ENCODE measurements at regions not wholly inside any gene's neighbourhood (a gene's known extent, or its start where the extent isn't known, plus 50 kb on each side); places are given as distances from the start of the nearest gene placed in this dataset.

DNA sequence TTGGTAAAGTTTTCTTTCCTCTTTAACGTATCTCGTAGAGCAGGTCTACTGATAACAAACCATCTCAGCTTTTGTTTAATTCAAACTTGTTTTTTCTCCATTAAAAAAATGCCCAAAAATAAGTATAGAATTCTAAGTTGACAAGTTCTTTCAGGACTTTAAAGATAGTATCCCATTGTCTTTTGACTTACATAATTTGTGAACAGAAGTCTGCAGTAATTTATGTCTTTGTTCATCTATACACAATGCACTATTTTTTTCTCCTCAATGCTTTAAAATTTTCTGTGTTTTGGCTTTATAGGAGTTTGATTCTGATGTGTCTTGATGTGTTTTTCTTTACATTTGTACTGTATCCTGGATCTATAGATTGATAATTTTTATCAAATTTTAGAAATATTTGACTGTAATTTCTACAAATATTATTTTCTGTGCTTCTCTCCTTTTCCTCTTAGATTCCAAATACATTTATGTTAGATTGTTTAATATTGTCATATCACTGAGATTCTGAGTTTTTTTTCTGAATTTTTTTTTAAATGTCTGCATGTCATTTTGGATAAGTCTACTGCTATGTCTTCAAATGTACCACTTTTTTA lies 143.3 kb downstream of the FTCDNL1 start:
- H3K4me3 ChIP-seq = no peak overlapping the region
- TF ChIP-seq EP300 (IDR thresholded peaks at IDR 0.05) (no peak), POLR2AphosphoS5 (IDR thresholded peaks at IDR 0.05) (no peak), POLR2A (IDR thresholded peaks at IDR 0.05) (no peak)
- TF ChIP-seq, protein P1, sequence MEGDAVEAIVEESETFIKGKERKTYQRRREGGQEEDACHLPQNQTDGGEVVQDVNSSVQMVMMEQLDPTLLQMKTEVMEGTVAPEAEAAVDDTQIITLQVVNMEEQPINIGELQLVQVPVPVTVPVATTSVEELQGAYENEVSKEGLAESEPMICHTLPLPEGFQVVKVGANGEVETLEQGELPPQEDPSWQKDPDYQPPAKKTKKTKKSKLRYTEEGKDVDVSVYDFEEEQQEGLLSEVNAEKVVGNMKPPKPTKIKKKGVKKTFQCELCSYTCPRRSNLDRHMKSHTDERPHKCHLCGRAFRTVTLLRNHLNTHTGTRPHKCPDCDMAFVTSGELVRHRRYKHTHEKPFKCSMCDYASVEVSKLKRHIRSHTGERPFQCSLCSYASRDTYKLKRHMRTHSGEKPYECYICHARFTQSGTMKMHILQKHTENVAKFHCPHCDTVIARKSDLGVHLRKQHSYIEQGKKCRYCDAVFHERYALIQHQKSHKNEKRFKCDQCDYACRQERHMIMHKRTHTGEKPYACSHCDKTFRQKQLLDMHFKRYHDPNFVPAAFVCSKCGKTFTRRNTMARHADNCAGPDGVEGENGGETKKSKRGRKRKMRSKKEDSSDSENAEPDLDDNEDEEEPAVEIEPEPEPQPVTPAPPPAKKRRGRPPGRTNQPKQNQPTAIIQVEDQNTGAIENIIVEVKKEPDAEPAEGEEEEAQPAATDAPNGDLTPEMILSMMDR (IDR thresholded peaks at IDR 0.05) = no peak
- DNase-seq = no peak
- WGBS, 2 donors = 95 to 97% methylated on average over 2 of the region's 2 CpGs
- no peaks in the 10 kb centered on the region for H3K36me3 ChIP-seq
- H3K4me1 ChIP-seq = no peaks in the 10 kb centered on the region
- intact Hi-C loops (cut with DNase I) = no loop called here
- no peaks in the 10 kb centered on the region for H3K9me3 ChIP-seq
- no peak overlapping the region for H3K27ac ChIP-seq
- no peaks in the 10 kb centered on the region for H3K27me3 ChIP-seq

DNA sequence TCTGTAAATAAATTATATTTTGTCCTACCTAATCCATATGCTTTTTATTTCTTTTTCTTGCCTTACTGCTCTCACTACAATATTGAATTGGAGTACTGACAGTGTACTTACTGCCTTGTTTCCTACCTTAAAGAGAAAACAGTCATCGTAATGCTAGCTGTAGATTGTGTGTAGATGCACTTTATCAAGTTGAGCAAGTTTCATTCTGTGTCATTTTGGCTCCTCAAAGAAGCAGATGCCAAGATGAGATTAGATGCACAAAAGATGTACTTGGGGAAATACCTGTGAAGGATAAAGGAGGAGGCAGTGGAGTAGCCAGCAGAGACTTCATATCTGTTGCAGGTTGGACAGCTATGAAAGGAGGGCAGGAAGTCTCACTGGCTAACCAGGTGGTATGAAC lies 145.5 kb downstream of the FTCDNL1 start:
- no peak for DNase-seq
- no peak for TF ChIP-seq POLR2A (IDR thresholded peaks at IDR 0.05)
- no peak for TF ChIP-seq POLR2AphosphoS5 (IDR thresholded peaks at IDR 0.05)
- TF ChIP-seq, protein P1 (IDR thresholded peaks at IDR 0.05) = no peak
- no peak for TF ChIP-seq EP300 (IDR thresholded peaks at IDR 0.05)
- H3K4me3 ChIP-seq = no peak overlapping the region
- H3K4me1 ChIP-seq = no peaks in the 10 kb centered on the region
- H3K27me3 ChIP-seq = no peaks in the 10 kb centered on the region
- no peaks in the 10 kb centered on the region for H3K9me3 ChIP-seq
- 76 to 91% methylated on average over 1 of the region's 1 CpG for WGBS, 2 donors
- no peaks in the 10 kb centered on the region for H3K36me3 ChIP-seq
- intact Hi-C loops (cut with DNase I) = no loop called here
- H3K27ac ChIP-seq = no peak overlapping the region

DNA sequence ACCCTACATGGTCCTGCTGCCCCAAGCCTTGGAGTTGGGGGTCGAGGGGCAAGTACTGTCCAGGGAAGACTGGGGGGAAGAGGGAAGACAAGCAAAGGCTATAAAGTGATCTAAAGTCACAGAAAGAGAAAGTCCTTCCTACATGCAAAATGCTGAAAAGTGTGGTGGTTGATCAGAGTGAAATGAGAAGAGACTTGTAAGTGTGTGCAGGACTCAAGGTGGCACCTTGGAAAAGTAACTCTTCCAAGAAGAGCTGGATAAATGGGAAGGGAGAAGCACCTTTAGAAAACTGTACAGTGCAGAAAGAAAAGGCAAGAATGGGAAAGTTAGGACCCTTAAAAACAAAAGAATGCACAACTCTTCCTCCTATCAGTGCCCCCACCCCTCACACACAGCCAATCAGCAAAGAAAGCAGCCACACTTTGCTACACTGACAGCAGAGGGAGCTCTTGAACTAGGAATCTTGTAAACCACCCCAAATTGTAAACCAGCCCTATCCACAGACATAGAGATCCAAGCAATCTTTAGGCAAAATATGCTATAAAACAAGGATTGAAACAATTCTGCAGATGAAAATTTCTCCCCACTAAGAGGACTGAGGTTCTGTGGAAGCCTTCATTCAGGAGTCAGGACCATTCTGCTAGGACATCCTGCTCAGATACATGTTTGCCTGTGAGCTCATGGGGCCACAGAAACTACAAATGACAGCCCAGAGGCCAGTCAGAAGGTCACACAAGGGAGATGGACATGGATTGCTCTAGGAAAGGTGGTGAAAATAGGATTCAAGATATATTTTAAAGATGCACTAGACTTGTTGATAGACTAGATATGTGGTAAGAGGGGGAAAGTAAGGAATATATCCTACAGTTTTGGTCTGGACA lies 146.4 kb downstream of the FTCDNL1 start:
- H3K27ac ChIP-seq = no peak overlapping the region
- TF ChIP-seq, protein P1 (IDR thresholded peaks at IDR 0.05) = peak; percentile 44 to 60 (median 48)
- TF ChIP-seq EP300 (IDR thresholded peaks at IDR 0.05) = no peak
- no peak overlapping the region for H3K4me3 ChIP-seq
- DNase-seq = no peak
- intact Hi-C loops (cut with DNase I) = loop anchor here (5.0 kb wide), 2 partner anchors 33 to 158 kb away; no protein-coding TSS in a partner anchor
- no peaks in the 10 kb centered on the region for H3K4me1 ChIP-seq
- 76 to 84% methylated on average over 1 of the region's 1 CpG for WGBS, 2 donors
- H3K27me3 ChIP-seq = no peaks in the 10 kb centered on the region
- no peaks in the 10 kb centered on the region for H3K36me3 ChIP-seq
- no peaks in the 10 kb centered on the region for H3K9me3 ChIP-seq

DNA sequence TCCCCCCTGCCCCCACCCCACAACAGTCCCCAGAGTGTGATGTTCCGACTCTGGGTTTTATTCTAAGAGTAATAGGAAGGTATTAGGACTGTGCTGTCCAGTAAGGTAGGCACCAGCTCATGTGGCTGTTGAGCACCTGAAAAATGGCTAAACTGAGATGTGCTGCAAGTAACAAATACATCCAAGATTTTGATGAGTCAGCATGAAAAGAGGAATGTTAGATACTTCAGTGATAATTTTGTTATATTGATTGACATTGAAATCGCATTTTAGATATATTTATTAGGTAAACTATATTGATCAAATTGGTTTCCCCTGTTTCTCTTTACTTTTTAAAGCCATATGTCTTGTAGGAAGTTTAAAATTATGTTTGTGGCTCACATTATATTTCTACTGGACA lies 147.8 kb downstream of the FTCDNL1 start:
- no peak for DNase-seq
- Histone ChIP-seq H3K27ac (no peak overlapping the region), H3K27me3 (no peaks in the 10 kb centered on the region), H3K4me1 (no peaks in the 10 kb centered on the region), H3K4me3 (no peak overlapping the region), H3K9me3 (no peaks in the 10 kb centered on the region), H3K36me3 (no peaks in the 10 kb centered on the region)
- intact Hi-C loops (cut with DNase I) = loop anchor here (5.0 kb wide), 2 partner anchors 34 to 159 kb away; no protein-coding TSS in a partner anchor
- TF ChIP-seq POLR2AphosphoS5 (IDR thresholded peaks at IDR 0.05) (no peak), EP300 (IDR thresholded peaks at IDR 0.05) (no peak), POLR2A (IDR thresholded peaks at IDR 0.05) (no peak)
- TF ChIP-seq, protein P1 (IDR thresholded peaks at IDR 0.05) = no peak
- WGBS, 2 donors = 77 to 85% methylated on average over 2 of the region's 2 CpGs
